Activated naive CD4-positive, alpha-beta T cell treated with anti-CD3 and anti-CD28 coated beads, Interleukin-2, amount 10 ng/mL, durations not matched to agents 7 days and 5 days (primary cell): ENCODE measurements at regions not wholly inside any gene's neighbourhood (a gene's known extent, or its start where the extent isn't known, plus 50 kb on each side); places are given as distances from the start of the nearest gene placed in this dataset.
A peak's percentile ranks its signal among the peaks of the same experiment; 100 is the strongest.

Experiments used
- CTCF ChIA-PET: fragments of 350-600 bp; sonication (Branson Sonifier 250); formaldehyde crosslinking; loops from one replicate; lab custom pipeline; 2021; ENCODE audit warnings: antibody characterized with exemption; lab: Charles Lee
- DNase-seq: peaks from one replicate; pipeline ENCODE4 v3.0.0-alpha.2; 2020
- H3K27ac Mint-ChIP-seq: one replicate; pipeline ENCODE4 v1.8.0; 2021; ENCODE audit warnings: mild to moderate bottlenecking, moderate library complexity, mixed read lengths
- H3K27me3 Mint-ChIP-seq: one replicate; pipeline ENCODE4 v1.8.0; 2021; ENCODE audit warnings: mild to moderate bottlenecking, mixed read lengths
- H3K36me3 Mint-ChIP-seq: one replicate; pipeline ENCODE4 v1.8.0; 2021; ENCODE audit warnings: mixed read lengths
- H3K4me1 Mint-ChIP-seq: one replicate; pipeline ENCODE4 v1.8.0; 2021; ENCODE audit warnings: mixed read lengths
- H3K4me3 Mint-ChIP-seq: one replicate; pipeline ENCODE4 v1.8.0; 2021; ENCODE audit warnings: mild to moderate bottlenecking, moderate library complexity, mixed read lengths
- H3K9me3 Mint-ChIP-seq: one replicate; pipeline ENCODE4 v1.8.0; 2021; ENCODE audit warnings: mixed read lengths

DNA sequence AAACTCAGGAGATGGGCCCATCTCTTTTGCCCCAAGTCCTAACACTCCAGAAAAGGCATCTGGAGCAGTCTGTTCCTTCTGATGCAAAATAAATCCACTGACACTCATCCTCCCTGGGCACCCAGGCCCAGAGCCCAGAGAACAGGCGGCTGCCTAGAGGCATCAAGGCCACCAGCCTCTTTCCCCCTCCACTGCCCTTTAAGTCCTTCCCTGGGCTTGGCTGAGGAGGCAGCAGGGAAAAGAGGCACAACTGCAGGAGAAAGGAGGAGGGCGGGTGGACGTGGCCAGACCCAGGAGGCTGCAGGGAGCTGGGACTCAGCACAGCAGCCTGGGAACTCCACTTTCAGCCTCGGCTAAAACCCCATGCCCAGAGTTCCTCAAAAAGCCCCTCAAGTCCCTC, 99.7 kb upstream of the ID2 start:
- Mint-ChIP-seq H3K36me3 (no peaks in the 10 kb centered on the region), H3K27ac (no peak overlapping the region), H3K9me3 (no peaks in the 10 kb centered on the region), H3K27me3 (peaks cover 87% of the 10 kb centered on the region), H3K4me3 (no peak overlapping the region), H3K4me1 (peaks cover 33% of the 10 kb centered on the region)
- CTCF ChIA-PET: no interaction called here
- DNase-seq: no peak

DNA sequence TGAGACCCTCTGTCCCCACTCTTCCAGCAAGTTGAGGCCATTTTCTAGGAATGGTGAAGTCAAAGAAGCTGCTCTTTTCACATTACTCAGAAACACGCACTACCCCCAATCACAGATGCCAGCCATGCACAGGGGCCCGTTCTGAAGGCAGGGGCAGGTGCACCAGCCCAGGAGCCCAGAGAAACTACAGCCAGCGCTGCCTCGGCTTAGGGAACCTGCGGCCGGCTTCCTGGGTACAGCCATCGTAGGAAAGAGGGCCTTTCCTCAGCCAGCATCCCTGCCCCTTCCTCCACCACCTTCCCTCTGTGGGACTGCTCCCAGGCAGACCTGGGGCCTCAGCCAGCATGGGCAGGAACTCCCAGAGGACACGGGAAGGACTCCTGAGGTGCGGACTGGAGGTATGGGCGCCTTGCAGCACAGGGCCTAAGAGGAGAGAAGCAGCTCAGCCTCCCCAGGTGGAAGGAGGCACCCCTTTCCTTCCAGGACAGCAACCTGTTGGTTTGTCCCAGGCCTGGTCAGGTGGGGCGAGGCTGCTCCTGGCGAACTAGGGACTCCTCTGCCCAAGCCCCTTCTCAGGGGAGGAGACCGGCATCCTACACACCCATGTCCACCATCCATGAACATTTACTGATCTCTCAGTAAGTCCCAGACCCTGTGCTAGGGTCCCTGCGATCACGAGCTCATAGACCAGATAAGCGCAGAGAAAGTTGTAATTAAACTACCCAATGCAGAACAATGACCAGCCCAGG, 99.0 kb upstream of the ID2 start:
- CTCF ChIA-PET: no interaction called here
- Mint-ChIP-seq H3K27ac (no peak overlapping the region), H3K4me3 (no peak overlapping the region), H3K9me3 (no peaks in the 10 kb centered on the region), H3K27me3 (peaks cover 88% of the 10 kb centered on the region), H3K4me1 (peaks cover 36% of the 10 kb centered on the region), H3K36me3 (no peaks in the 10 kb centered on the region)
- no peak for DNase-seq

DNA sequence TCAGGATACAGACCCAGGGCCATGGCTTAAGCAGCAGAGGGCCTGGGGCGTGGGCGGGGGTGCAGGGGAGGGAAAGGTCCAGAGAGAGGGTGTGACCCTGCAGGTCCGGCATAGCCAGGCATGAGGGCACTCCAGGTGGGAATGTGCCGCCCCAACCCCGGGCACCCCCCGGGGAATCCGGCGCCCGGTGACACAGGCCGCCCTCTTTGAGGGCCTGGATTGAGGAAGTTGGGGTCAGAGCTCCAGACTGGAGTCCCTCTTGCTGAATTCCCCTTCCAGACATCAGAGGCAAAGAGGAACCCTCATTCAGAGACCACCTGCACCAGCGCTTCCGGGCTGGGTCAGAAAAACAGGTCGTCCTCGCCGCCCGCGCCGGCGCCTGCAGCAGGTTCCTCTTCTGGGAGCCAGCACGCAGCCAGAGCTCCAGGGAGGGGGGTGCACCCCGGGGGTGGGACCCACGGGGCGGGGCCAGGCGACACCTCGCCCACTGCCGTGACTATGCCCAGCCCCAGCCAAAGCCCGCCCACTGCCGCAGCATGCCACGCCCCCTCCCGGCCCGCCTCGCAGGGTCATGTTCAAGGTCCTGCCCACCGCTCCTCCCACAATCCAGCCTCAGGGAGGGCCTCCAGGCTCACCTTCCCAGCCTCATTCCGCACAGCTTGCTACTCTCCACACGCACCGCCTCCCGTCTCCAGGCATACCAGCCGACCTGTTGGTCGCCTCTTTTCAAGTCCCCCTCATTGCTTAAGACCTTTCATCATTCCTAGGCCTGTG, 98.3 kb upstream of the ID2 start:
- Mint-ChIP-seq H3K27me3 (peaks cover 88% of the 10 kb centered on the region), H3K4me3 (no peak overlapping the region), H3K4me1 (peaks cover 44% of the 10 kb centered on the region), H3K27ac (no peak overlapping the region), H3K9me3 (no peaks in the 10 kb centered on the region), H3K36me3 (no peaks in the 10 kb centered on the region)
- CTCF ChIA-PET: no interaction called here
- DNase-seq: peak; percentile 70

DNA sequence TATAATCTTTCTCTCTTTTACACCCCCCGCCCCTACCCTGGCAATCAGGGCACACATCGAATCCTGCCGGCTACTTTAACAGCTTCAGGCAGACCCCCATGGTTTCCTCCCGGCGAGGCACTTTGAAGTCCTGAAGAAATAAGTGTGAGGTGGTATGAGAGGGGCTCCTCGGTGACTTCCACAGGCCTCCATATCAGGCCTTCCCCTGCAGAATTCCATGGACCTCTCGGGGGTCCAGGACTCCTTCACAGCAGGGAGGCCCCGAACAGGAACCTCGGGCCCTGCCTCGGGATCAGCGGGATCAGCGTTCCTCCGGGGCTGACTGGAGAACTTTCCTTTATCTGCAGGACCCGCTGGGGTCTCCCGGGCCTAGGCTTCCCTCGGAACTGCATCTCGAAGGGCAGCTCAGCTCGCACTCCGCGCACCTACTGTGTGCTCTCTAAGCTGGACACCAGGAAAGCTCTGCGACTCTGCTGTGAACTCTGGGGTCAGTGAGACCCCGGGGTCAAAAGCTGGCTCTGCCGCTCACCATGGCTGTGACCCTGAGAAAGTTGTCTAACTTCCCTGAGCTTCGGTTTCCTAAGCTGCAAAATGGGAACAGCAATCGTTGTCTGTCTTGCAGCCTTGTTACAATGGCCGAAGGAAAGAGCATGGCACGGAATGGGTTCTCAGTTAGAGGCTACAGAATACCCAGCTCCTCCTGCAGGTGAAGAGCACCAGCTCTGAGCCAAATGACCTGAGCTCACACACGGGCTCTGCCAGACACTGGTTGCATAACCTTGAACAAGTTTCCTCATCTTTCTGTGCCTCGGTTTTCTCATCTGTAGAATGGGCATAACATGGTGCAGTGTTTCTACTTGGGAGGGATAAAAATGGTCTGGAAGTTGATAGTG, 97.4 kb upstream of the ID2 start:
- no peaks in the 10 kb centered on the region for H3K9me3 Mint-ChIP-seq
- no peaks in the 10 kb centered on the region for H3K36me3 Mint-ChIP-seq
- H3K4me1 Mint-ChIP-seq: peaks cover 47% of the 10 kb centered on the region
- DNase-seq: no peak
- H3K27ac Mint-ChIP-seq: no peak overlapping the region
- no peak overlapping the region for H3K4me3 Mint-ChIP-seq
- H3K27me3 Mint-ChIP-seq: peaks cover 86% of the 10 kb centered on the region
- CTCF ChIA-PET: no interaction called here

DNA sequence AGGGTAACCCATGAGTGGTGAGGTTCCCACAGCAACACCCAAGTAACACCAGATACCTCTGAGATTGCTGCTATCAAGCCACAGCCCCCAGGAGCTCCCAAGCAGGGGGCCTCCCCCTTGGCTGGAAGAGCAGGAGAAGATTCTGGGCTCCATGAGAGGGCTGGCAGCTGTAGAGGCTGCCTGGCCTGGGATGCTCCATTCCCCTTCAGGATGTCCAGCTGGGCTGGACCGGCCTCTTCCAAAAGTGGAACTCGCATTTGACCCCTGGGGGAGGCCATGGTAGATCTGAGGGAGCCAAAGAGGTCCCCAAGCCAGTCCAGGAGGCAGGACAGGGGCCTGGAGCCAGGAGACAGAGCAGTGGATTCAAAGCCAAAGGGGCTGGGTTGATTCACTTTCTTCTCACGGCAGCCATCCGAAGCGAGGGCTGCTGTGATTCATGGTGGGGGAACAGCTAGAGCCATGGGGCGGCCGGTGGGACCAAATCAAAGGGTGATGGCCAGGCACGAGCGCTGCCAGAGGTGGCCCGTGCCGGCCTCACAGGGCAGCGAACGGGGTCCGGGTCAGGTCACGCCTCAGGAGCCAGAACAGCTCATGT, 95.3 kb upstream of the ID2 start:
- Mint-ChIP-seq H3K9me3 (no peaks in the 10 kb centered on the region), H3K27me3 (peaks cover 70% of the 10 kb centered on the region), H3K36me3 (no peaks in the 10 kb centered on the region), H3K4me3 (no peak overlapping the region), H3K4me1 (peaks cover 37% of the 10 kb centered on the region), H3K27ac (no peak overlapping the region)
- DNase-seq: no peak
- CTCF ChIA-PET: no interaction called here

DNA sequence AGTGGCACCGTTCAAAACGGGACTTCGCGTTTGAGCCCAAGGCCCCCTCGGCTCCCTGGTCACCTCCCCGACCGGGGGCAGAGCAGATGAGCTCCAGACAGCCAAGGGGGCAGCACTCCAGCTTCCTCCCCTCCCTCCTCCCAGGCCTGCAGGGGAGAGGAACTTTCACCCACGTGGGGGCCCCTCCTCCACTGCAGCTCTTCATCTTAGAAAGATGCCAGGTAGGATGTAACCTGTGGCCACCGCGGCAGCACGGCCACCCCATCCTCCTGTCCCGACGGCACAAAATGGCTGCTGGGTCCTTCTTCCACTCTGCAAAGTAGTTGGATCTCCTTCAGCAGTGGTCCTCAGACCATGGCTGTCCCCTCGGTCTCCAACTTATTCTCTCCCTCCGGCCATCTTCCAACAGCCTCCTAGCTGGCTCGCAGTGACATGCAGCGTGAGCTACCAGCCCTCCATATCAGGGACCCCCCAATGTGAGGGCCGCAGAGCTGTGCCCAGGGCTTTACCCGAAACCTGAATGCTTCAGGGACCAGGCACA, 94.5 kb upstream of the ID2 start:
- no peak overlapping the region for H3K27ac Mint-ChIP-seq
- no peak overlapping the region for H3K4me3 Mint-ChIP-seq
- CTCF ChIA-PET: no interaction called here
- no peaks in the 10 kb centered on the region for H3K36me3 Mint-ChIP-seq
- no peaks in the 10 kb centered on the region for H3K9me3 Mint-ChIP-seq
- peaks cover 68% of the 10 kb centered on the region for H3K27me3 Mint-ChIP-seq
- peaks cover 37% of the 10 kb centered on the region for H3K4me1 Mint-ChIP-seq
- no peak for DNase-seq

DNA sequence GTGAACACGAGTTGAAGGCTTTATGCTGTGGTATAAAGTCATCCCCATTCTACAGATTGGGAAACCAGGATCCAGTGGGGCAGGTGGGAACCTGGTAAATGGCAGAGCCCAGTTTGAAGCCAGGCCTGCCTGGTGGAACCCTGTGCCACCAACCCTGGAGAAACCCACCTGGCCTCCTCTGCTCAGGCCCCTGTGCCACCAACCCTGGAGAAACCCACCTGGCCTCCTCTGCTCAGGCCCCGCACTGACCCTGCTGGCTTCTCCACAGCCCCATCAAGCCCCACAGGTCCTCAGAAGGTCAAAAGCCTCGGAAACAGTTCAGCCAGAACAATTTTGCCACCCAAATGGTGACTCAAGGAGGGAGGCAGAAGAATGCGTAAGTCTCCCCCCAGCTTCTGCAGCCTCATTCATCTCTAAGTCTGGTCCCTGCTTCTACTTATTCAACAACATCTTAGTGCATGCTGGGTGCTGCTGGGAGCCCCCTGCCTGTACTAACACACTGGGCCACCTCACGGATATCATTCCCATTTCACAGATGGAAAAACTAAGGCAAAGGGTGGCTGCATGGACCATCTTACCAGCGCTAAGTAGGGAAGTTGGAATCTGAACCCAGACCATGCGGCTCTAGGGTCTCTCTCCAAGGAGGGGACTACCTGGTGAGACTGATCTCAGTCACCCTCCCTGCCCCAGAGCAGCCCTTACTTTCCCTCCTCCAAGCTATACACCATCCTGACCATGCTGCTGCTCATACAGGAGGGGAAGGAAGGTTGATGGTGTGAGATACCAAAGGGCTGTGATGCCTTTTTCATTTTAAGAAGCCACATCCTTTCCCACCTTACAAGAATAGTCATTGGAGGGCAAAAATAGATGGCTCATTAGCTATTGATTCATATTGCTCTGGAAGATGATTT, 93.7 kb upstream of the ID2 start:
- Mint-ChIP-seq H3K36me3 (no peaks in the 10 kb centered on the region), H3K4me3 (no peak overlapping the region), H3K27ac (peak overlapping the region; percentile 26), H3K9me3 (no peaks in the 10 kb centered on the region), H3K4me1 (peaks cover 35% of the 10 kb centered on the region), H3K27me3 (peaks cover 64% of the 10 kb centered on the region)
- DNase-seq: no peak
- CTCF ChIA-PET: no interaction called here

DNA sequence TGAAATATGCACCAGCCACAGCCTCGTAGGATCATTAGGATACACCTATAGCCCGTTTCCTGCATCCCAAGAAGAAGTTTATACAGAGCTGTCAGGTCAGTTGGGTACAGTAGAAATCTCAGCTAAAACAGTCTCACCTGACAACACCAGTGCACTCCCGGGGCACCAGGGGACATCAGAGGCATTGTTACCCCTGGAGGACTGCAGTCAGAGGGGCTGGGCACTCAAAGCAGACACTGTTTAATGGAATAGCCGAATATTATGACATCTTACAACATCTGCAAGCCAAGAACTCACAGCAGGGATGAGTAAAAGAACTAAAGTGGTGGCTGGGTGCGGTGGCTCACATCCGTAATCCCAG, 93.0 kb upstream of the ID2 start:
- no peak overlapping the region for H3K4me3 Mint-ChIP-seq
- DNase-seq: no peak
- H3K4me1 Mint-ChIP-seq: peaks cover 34% of the 10 kb centered on the region
- H3K27ac Mint-ChIP-seq: peak overlapping the region; percentile 26
- CTCF ChIA-PET: no interaction called here
- H3K9me3 Mint-ChIP-seq: no peaks in the 10 kb centered on the region
- no peaks in the 10 kb centered on the region for H3K36me3 Mint-ChIP-seq
- peaks cover 61% of the 10 kb centered on the region for H3K27me3 Mint-ChIP-seq

DNA sequence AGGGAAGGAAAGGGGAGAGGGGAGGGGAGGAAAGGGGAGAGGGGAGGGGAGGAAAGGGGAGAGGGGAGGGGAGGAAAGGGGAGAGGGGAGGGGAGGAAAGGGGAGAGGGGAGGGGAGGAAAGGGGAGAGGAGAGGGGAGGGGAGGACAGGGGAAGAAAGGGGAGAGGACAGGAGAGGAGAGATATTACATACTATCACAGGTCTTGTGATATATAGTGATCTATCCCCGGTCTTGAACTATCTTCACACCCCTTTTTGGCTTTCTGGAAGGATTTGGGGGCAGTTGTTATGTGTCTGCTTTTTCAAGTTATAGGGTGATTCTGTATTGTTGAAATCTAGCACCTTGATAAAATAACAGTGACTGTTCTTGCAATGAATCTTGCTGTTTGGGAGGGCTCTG, 92.1 kb upstream of the ID2 start:
- Mint-ChIP-seq H3K27ac (no peak overlapping the region), H3K36me3 (no peaks in the 10 kb centered on the region), H3K4me1 (peaks cover 28% of the 10 kb centered on the region), H3K9me3 (no peaks in the 10 kb centered on the region), H3K4me3 (no peak overlapping the region), H3K27me3 (peaks cover 57% of the 10 kb centered on the region)
- DNase-seq: no peak
- CTCF ChIA-PET: no interaction called here

DNA sequence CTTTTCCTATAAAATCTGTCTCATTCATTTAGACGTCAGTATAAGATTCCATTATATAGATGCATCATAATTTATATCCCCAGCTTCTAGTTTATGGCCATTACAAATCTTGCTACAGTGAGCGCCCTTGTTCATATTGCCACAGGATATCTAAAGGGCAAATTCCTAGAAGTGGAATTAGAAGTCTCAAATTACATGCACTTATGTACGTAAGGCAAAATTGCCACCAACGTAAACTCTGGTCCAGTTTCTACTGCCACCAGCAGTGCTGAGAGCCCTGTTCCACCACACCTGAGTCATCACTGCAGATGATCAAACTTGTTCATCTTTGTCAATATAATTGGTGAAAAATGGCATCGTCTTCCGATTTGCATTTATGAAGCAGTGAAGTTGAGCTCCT, 90.9 kb upstream of the ID2 start:
- no peak overlapping the region for H3K27ac Mint-ChIP-seq
- H3K36me3 Mint-ChIP-seq: no peaks in the 10 kb centered on the region
- peaks cover 64% of the 10 kb centered on the region for H3K27me3 Mint-ChIP-seq
- H3K4me1 Mint-ChIP-seq: peaks cover 20% of the 10 kb centered on the region
- no peak for DNase-seq
- H3K9me3 Mint-ChIP-seq: no peaks in the 10 kb centered on the region
- no peak overlapping the region for H3K4me3 Mint-ChIP-seq
- CTCF ChIA-PET: interaction anchor here (1.2 kb wide), 1 partner anchor 24 kb away, joined by 4 read pairs; no protein-coding TSS in a partner anchor

DNA sequence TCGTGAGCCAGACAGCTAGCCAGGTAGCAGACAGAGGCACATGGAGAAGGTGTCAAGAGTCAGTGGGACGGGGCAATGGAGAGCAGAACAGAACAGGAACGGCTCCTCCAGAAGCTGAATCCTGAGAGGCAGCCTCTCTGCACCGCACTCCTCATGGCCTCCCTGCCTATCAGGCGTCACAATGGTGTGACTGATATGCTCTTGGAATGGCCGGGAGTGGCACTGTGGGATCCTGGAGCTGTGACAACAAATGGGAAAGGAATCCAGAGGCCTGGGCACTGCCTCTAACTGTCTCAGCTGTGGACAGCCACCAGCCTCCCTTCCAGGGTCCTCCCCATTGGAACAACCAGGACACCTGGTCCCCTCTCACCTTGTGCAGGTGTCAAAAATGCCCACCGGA, 89.1 kb upstream of the ID2 start:
- no peak overlapping the region for H3K27ac Mint-ChIP-seq
- no peak overlapping the region for H3K4me3 Mint-ChIP-seq
- H3K27me3 Mint-ChIP-seq: peaks cover 51% of the 10 kb centered on the region
- no peaks in the 10 kb centered on the region for H3K36me3 Mint-ChIP-seq
- H3K9me3 Mint-ChIP-seq: no peaks in the 10 kb centered on the region
- CTCF ChIA-PET: no interaction called here
- peaks cover 12% of the 10 kb centered on the region for H3K4me1 Mint-ChIP-seq
- no peak for DNase-seq

DNA sequence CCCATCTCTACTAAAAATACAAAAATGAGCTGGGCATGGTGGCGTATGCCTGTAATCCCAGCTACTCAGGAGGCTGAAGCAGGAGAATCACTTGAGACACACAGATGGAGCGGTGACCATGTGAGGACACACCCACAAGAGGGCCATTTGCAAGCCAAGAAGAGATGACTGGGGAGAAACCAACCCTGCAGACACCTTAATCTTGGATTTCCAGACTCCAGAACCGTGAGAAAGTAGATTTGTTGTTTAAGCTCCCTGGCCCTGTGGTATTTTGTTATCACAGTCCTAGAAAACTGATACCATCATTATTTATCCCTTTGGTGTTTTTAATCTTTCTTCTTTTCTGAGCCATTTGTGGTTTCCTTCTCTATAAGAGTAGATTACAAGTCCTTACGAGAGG, 88.6 kb upstream of the ID2 start:
- CTCF ChIA-PET: no interaction called here
- Mint-ChIP-seq H3K27ac (no peak overlapping the region), H3K4me1 (peaks cover 7% of the 10 kb centered on the region), H3K4me3 (no peak overlapping the region), H3K36me3 (no peaks in the 10 kb centered on the region), H3K9me3 (no peaks in the 10 kb centered on the region), H3K27me3 (peaks cover 46% of the 10 kb centered on the region)
- DNase-seq: no peak

DNA sequence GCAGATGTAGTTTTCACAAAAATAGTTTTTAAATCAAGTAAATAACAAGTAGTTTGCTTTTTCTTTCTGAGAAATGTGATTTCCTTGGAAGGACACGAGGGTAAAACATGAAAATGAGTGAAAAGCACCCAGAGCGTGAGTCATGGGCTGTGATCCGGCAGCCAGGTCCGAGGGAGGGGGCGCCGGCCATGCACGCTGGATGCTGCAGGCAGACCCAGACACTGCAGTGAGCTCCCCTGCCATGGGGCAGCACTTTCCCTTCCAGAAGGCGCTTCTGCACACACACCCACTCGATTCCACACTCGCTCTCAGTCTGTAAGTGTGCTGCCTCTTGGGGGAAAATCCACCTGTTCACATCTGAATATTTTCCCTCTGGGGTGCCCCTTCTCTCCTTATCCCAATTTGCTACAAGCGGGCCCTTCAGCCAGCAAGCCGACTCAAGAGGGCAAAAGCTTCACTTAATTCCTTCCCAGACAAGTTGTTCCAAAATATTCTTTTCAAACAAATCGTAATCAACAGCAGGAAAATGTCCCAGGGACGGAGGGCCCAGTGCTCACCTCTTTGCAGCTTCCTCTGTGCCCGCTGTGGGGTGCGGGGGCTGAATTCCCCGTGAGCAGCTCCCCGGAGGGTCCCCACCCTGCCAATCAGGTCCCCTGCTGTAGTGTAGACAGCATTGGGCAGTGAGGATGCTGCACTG, 87.0 kb upstream of the ID2 start:
- CTCF ChIA-PET: no interaction called here
- H3K27ac Mint-ChIP-seq: no peak overlapping the region

More for the DNA sequence above, 87.0 kb upstream of the ID2 start:
- Mint-ChIP-seq H3K27me3 (peaks cover 37% of the 10 kb centered on the region), H3K9me3 (no peaks in the 10 kb centered on the region), H3K4me3 (no peak overlapping the region), H3K36me3 (no peaks in the 10 kb centered on the region), H3K4me1 (no peaks in the 10 kb centered on the region)
- no peak for DNase-seq
